ENCODE measurements at regions not wholly inside any gene's neighbourhood (a gene's known extent, or its start where the extent isn't known, plus 50 kb on each side); places are given as distances from the start of the nearest gene placed in this dataset.
"Not testable (repeated sequence)": the region's sequence is repeated elsewhere in the genome, so short reads cannot be mapped to it uniquely, and the experiment has no call there.

DNA sequence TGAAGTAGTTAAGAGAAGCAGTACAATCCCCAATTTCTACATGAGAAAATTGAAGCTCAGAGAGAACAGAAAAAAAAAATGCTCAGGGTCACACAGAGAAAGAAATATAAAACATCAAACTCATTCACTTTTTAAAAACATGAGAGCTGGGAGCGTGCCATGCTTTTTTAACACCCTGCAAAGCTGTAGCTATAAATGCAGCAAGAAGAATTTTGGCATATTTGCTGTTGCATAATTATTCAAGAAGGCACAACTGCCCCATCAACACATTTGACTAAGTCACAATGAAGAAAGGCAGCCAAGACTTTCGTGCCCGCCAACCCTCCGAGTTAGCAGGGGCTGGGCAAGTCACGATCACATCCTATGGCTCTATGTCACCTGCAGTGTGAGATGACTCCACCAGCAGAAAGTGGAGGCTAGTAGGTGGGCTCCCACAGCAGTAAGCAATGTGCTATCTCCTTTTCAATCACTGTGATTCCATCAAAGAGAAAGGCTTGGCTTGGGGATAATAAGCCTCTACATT lies 214.8 kb downstream of the DHX15 start:
- DNase-seq (ENCODE audit: extremely low read depth, low read depth): no peak

DNA sequence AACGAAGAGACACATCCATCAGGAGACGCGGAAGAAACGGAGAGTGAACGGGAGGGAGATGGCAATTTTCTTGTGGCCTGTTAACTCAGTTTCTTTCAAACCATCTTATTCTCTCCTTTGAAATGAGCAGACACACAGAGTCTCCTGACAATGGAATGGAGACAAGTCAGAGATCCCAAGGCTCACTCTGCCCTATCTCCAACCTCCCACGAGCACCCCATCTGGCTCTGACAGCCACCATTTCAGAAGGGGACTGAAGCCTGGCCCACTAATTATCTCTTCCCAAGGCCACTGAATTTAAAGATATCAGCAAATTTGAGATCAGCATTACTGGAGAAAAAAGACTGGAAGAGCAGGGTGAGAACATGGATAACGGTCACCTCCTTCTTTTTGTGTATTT lies 215.6 kb downstream of the DHX15 start:
- no peak for DNase-seq (ENCODE audit: extremely low read depth, low read depth)

DNA sequence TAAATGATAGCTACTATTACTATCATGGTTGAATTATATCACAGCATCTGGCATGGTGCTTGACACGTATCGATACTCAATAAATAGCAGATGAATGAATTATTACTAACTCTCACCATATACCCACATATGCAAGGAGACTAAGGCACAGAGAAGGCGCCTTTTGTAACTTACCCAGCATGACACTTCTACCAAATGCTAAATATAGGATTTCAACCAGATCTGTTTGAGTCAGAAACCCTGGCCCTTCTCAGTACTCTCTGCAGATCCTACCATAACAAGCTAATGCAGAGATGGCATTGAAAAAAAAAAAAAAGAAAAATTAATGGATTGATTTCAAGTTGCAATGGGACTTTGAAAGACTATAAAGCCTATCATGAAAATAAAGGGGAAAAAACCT lies 219.5 kb downstream of the DHX15 start:
- no peak for DNase-seq (ENCODE audit: extremely low read depth, low read depth)

DNA sequence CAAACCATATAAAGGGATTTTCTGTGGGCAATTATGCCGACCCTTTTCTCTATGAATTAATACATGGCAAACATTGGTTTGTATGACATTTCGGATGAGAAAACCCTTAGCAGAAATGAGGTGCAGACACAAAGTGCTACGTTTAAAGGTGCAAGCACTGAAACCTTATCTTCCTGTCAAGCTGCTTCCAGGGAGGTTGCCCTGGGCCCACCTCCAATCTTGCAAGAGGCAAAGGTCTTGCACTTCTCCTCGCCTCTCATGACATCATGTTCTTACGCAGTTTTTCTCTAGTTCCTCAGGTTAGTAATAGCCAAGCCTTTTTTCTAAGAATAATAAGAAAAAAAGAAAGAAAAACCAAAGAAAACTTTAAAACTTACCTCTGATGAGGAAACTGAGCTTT lies 220.1 kb downstream of the DHX15 start:
- no peak for DNase-seq (ENCODE audit: extremely low read depth, low read depth)

DNA sequence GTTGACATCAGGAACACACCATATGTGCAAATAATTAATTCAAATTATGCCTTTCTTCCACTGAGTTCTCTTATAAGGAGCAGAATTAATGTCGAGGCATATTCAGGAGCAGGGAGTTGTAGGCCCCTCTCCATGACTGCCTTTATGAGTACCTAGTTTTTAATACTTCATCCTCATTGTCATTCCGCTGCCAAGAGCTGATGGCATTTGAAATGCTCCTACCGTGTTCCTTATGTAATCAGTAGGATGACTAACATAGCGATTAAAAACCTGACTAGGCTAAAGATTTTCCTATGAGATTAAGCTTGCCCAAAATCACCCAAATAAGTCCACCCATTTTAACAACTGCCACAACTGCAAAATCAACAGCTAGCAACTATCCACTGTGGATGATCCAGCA lies 220.6 kb downstream of the DHX15 start:
- DNase-seq (ENCODE audit: extremely low read depth, low read depth): no peak

DNA sequence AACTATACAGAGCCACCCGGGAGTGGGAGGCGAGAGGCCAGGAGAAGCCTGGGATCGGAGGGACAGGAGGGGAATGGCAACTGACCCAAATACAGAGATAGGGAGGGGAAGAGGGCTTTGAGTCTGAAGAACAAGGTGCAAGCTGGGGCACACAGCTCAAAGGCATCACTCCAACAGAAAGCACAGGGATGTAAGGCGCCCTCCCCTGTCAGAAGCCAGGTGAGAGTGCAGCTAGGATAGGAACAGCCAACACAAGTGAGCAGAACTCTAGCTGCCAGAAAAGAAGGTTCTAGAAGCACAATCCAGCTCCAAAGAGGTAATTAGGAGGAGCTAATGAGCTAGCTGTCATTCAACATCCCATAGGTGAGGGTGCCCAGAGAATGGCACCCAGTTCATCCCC lies 232.2 kb downstream of the DHX15 start:
- DNase-seq (ENCODE audit: extremely low read depth, low read depth): no peak

DNA sequence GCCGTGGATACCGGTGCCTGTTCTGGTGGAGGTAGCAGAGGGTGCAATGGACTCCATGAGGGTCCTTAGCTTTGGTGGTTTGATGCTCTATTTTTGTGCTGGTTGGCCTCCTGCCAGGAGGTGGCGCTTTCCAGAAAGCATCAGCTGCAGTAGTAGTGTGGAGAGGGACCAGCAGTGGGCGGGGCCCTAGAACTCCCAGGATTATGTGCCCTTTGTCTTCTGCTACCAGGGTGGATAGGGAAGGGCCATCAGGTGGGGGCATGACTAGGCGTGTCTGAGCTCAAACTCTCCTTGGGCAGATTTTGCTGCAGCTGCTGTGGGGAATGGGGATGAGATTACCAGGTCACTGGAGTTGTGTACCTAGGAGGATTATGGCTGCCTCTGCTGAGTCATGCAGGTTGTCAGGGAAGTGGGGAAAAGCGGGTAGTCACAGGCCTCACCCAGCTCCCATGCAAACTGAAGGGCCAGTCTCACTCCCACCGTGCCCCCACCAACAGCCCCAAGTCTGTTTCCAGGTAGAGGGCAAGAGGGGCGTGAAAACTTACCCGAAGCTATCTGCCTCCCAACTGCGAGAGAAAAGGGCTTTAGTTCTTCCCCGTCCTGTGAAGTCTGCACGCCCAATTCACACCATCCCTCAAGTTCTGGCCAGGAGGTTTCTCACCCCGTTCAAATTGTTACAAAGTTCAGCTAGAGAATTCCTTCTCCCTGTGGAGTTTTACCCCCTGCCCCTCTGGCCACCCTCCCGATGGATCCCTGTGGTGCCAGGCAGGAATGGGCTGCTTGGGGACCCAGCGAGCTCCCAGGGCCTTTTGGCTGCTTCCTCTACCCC lies 235.0 kb downstream of the DHX15 start:
- DNase-seq (ENCODE audit: extremely low read depth, low read depth): not testable (repeated sequence)

DNA sequence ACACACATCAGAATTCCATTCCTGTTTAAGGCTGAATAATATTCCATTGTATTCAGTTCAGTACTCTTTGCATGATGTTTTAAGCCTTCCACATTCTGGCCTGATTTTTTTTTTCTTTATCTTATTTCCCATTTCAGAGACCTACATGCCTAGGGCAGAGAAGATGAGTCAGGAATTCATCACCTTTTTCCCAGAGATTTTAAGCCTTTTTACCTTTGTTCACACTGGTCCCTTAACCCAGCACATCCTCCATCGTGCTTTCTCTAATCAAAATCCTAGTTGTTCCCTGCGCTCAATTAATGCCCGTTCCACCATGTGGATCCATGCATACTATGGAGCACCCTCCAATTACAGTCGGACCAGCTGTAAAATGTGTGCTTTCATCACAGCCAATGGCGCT lies 245.1 kb downstream of the DHX15 start:
- DNase-seq (ENCODE audit: extremely low read depth, low read depth): no peak

DNA sequence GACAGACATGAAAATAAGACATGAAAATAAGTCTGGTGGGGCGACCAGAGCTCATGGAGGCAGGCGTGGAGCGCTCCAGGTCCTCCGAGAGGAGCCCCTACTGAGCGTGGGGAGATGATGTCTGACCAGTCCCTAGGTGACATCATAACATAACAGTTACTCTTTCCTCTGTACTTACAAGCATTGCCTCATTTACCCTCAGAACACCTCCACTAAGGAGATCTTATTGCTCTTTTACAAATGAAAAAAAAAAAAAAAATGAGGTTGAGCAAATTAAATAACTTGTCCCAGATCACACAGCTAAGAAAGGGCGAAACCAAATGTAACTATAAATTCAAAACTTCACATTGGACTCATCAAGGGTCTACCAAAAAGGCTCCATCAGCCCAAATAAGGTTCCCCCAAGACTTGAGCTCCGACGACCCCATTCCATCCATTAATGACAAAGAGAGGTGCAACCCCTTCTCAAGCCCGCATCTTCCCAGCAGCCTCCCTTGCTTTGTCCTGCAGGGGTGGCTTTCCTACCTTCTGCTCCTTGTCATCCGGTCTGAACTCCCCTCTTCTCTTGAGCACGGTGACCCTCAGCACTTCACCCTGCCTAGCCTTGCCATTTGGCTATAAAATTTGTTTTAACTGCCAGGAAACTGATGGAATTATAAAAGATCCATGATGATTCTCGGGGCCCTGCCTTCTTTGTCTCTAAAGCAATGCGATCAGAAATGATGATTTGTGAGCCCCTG lies 246.7 kb downstream of the DHX15 start:
- no peak for DNase-seq (ENCODE audit: extremely low read depth, low read depth)

DNA sequence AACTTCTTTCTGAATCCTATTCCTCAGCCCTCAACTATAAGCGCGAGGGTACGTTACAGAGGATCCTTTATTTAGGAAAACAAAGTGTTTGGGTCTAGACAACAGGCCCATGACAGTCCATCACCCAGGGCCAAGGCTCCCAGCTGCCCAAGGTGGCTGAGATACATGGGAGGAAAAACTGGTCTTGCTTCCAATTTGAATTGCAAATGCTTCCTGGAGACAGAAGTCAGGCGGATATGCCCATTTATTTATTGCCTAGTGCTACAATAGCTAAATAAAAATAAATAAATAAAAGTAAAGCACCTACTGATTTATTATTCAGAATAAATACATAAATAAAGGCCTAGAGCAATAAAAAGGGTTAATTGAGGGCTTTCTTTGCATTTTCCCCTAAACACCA lies 248.7 kb downstream of the DHX15 start:
- DNase-seq (ENCODE audit: extremely low read depth, low read depth): no peak

DNA sequence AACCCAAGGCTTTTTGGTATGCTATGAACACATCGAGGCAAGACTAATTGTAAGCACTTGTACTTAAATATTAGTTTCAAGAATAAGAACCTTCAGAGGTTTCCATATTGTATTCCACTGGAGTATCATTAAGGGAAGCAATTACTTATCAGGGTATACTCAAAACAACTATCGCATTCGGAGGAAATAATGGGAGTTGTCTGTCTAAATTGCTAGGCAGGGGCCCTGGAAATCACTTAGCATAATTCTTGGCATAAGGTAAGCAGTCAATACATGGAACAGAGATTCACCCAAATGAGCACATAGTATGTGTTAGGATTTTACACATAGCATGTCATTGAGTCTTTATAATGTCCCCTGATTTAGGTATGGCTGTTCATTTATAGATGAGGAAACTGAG lies 249.4 kb downstream of the DHX15 start:
- DNase-seq (ENCODE audit: extremely low read depth, low read depth): no peak

DNA sequence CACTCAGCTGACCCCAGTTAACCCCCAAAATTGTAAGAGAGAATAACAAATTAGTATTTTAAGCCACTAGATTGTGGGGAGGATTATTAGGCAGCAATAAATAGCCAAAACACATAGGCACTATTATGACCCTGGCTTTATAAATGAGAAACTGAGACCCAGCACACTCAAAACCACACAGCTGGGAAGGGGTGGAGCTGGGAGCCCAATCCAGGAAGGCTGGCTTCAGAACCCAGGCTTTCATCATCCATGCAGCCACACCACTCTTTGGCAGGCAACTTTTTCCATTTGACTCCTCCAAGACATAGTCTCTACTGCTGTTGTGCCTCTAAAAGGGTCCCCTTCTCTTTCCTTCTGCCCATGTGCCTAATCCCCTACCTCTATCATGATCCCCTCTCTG lies 253.8 kb downstream of the DHX15 start:
- no peak for DNase-seq (ENCODE audit: extremely low read depth, low read depth)

DNA sequence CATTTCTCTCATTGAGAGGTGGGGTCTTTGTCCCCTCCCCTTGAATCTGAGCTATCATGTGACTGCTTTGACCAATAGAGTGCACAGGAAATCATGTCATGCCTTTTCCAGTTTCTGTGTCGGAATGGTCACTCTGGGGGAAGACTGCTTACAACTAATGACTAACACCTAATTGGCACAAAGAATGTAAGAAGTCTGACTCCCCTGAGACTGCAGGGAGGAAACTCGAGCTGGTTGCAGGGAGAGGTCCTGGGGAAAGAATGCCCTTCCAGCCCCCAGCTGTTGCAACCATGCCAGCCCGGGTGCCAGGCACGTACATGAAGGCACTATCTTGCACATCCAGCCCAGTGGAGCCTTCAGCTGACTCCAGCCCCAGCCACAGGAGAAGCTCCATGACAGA lies 254.2 kb downstream of the DHX15 start:
- no peak for DNase-seq (ENCODE audit: extremely low read depth, low read depth)

DNA sequence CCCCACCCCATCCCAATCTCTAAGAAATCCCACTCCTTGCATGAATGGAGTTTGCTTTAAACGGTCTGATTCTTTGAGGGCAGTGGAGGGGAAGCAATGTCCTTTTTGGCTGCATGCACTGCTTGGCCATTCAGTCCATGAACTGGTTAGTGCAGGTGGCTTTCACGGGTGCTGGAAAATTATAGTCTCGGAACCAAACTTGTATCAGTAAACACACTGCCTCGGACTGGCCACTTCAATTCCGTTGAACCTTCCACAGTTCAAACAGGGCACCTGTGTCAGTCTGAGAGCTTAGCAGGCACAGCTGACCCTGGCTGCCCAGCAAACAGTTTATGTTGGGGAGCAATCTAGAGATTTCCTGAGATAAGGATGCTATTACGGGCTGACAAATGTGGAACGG lies 255.6 kb downstream of the DHX15 start:
- no peak for DNase-seq (ENCODE audit: extremely low read depth, low read depth)

DNA sequence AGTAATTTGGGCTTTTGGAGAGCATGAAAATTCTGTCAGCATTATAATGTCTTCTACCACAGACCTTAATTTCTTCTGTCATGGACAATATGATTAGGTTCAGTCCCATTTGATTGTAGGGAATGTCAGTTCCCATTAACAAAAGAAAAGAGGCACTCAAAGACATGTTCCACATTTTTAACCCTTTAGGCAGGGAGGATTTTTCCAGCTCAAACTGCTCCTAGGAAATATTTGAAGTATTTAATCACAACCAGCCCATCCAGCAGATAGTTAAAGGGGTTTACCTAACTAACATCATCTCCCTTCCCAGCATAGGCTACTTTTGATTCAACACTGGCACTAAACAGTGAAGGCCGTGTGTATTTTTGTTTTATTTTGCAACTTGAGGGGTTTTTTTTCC lies 256.0 kb downstream of the DHX15 start:
- DNase-seq (ENCODE audit: extremely low read depth, low read depth): no peak

DNA sequence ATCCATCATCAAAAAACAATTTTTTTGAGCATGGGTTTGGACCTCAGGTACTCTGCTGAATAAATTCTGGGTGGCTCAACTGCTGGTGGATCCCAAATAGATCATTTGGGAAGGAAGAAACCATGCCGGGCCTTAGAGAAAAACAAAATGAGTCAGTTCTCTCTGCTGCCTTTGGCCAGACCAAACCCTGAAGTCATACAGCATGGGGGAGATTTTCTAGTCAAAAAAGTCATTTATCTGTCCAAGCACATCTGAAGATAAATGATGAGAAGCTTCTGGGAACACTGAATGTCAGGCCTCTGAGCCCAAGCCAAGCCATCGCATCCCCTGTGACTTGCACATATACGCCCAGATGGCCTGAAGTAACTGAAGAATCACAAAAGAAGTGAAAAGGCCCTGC lies 261.4 kb downstream of the DHX15 start:
- DNase-seq (ENCODE audit: extremely low read depth, low read depth): no peak

DNA sequence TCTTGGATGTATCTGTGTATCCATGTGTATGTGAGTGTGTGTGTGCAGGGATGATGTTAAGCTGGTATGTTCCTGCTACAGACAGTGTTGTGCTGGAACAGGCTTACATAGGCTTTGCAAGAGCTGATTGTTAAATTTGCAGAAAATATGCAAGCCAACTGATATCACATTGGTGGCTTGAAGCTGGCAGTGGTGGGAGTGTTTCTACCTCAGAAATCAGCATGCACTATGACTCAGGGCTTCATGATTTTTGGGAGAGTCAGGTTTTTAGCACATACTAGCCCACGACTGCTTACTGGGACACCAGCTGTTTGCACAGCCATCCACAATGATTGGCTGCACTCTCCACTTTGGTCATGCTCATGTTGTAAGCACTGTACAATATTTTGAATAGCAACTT lies 261.8 kb downstream of the DHX15 start:
- no peak for DNase-seq (ENCODE audit: extremely low read depth, low read depth)

DNA sequence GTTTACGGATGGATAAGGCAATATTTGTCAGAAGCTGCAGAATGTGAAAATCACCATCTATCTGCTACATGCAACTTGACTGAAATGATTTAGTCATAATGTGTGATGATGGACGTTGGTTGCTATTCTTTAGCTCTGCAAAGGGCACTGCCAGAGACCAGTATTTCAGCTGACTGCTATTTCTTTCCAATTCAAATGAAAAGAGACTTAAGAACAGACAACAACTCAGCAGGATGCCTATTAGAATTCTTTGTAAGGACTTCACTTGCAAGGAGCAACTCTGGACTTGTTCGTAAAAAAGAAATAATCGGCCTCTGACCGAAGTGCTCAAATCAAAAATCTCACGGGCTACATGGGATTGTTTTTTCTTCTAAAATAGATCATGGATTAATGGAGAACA lies 262.7 kb downstream of the DHX15 start:
- DNase-seq (ENCODE audit: extremely low read depth, low read depth): peak; percentile 70

DNA sequence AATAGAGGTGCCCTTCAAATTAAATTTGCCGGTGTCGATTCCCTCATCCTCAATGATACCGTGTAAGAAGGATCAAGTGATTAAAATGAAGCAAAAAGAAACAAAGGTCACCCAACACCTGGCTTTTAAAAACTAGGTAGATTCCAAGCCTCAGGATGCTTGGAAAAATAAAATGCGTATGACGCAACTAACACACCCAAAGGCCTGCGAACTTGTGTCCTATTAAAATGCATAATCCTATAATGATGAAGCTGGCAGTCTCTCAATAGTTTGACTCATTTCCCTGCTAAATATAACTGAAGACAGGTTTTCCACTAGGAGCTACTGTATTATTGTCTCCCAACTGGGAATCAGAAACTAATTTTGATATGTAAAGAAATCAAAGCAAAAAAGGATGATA lies 263.2 kb downstream of the DHX15 start:
- peak; percentile 69 for DNase-seq (ENCODE audit: extremely low read depth, low read depth)

DNA sequence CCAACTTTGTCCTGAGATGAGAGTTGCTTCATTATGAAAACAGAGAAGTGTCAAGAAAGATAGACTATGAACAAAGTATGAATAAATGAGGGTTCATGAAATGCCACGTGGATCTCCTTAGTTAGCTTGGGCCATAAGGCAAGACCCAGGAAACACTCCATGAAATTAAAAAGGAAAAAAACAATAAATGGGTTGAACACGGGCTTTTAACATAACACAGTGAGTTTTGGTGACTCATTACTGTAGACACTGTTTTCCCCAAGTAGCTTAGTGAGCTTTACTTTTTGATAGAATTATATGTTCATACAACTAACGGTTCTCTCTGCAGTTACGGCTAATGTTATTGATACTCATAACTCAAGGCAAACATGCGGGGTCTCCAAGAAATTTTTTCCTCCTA lies 265.0 kb downstream of the DHX15 start:
- DNase-seq (ENCODE audit: extremely low read depth, low read depth): no peak

DNA sequence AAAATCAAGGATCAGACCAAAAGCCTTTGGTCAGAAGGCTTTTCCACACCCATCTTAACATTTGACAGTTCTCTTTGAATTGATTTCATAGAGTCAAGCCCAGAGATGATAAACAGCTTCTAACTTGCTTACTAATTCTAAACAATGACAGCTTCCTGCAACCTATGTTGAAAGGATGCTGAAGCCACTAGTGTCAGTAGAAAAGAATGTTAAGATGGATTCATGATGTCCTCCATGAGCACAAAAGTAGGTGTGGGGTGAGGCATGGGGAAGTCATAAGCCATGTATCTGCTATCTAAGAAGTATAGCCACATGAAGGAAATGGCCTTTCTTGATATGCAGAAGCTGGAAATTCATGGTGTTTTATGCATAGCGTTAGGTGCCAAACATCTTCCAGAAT lies 269.3 kb downstream of the DHX15 start:
- DNase-seq (ENCODE audit: extremely low read depth, low read depth): no peak

DNA sequence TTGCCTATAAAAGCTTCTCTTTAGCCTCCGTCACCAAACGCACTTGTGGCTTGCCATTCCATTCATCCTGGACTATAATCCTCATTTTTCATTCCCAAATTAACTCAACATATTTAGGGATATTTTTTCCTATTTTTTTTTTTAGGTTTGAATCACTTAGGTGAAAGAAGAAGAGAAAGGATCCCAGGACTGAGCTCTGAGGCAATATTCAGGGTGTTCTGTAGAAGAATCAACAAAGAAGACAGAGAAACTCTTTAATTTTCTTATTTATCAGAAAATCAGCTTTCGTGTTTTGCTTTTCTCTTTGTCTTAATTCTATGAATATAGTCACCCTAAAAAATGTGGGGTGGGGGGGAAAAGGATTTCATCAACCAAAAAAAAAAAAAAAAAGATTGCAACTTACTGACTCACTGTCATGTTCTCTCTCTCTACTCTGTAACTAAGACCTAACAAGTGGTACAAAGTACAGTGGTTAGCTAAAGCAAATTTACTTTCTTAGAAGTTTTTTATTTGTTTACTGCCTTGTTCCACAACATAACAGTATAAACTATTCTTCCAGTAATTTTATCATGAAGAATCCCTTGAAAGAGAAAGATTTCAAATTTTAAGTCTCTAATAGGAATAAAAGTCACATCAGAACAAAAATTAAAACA lies 272.0 kb downstream of the DHX15 start:
- DNase-seq (ENCODE audit: extremely low read depth, low read depth): no peak
